Right cardiac atrium (tissue), 5 donors: ENCODE measurements at regions not wholly inside any gene's neighbourhood (a gene's known extent, or its start where the extent isn't known, plus 50 kb on each side); places are given as distances from the start of the nearest gene placed in this dataset.
A peak's percentile ranks its signal among the peaks of the same experiment; 100 is the strongest.

Source experiments
- ATAC-seq, 2 donors: fragments of 200-7000 bp; cut with Tn5 transposase; one replicate each; pipeline versions ENCODE4 v1.8.0 to v1.9.1; 2020; ENCODE audit warnings: moderate library complexity in 2 of 2, mild to moderate bottlenecking in 1 of 2
- DNase-seq, 3 donors: peaks; one replicate each; pipeline ENCODE4 v3.0.0-alpha.2; 2020
- H3K27ac ChIP-seq: one replicate; pipeline ENCODE4 v1.5.1; 2013; ENCODE audit warnings: mild to moderate bottlenecking, low read length, control low read depth, moderate library complexity
- H3K27me3 ChIP-seq: one replicate; pipeline ENCODE4 v1.6.1; 2013; ENCODE audit not compliant: control insufficient read depth, insufficient read depth
- H3K4me1 ChIP-seq: one replicate; pipeline ENCODE4 v1.6.1; 2013; ENCODE audit warnings: low read length; ENCODE audit not compliant: control insufficient read depth, insufficient read depth
- H3K4me3 ChIP-seq: one replicate; pipeline ENCODE4 v1.5.1; 2013; ENCODE audit warnings: low read length, control low read depth
- H3K9me3 ChIP-seq: one replicate; pipeline ENCODE4 v1.6.1; 2013; ENCODE audit warnings: low read length; ENCODE audit not compliant: control insufficient read depth
- whole genome bisulfite sequencing: extraction: QIAGEN DNeasy Blood & Tissue Kit; methylation state at CpG from one replicate; pipeline ENCODE4 v1.1.7; 2013; 5-methylcytosine and 5-hydroxymethylcytosine counted together
- intact Hi-C, 4 donors: fragments of 100-400 bp; cut with DNase I; formaldehyde crosslinking; loops; one replicate each; pipeline versions ENCODE4 v1.11.0 to v1.14.0; 2022 to 2023
- donor health status: healthy with polysubstance abuse.
- donor health status: DM: no; HTN: yes; CAD: no.
- donor health status: DM: no; HTN: no; CAD: no.
- donor health status: DM: no; HTN: yes; CAD: no; lungs with severe emphysema.
- donor health status: DM: yes; HTN: yes; CAD: no.

DNA sequence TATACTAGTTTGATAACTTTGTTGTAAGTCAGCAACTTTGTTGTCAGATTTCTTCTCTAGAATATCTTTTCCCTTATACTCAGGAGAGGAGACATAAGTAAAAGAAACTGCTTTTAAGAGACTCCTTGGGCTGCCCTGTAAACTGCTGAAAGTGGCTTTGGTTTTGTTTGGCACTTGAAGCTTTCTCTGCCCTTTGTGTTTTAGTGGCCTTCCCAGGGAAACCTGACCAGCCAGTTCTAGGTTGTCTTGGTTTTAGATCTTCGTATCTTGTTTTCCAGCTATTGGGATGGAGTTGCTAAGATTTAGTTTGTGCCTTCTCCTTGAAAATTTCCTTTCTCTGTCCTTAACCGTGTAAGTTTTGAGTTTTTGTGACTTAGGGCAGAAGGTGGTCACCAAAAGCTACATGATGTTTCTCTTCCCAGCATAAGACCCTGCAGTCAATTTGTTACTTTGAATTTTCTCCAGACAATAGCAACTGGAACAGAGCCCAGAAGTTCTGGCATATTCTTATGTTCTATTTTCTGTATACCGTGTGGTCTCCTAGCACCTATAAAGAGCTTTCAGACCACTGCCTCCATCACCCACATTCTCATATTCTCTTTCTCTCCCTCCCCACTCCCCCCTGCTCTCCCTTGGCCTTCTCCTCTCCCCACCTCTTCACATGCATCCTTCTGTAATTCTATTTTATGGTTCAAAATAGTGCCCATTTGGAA is 81.1 kb downstream of the BOLA3 start:
- no peaks in the 10 kb centered on the region for H3K9me3 ChIP-seq
- WGBS = 50% methylated on average over 3 of the region's 3 CpGs
- intact Hi-C loops = no loop called here
- no peak overlapping the region for H3K27ac ChIP-seq
- DNase-seq (no peak), ATAC-seq (no peak)
- H3K4me1 ChIP-seq = no peaks in the 10 kb centered on the region
- H3K4me3 ChIP-seq = no peak overlapping the region
- no peaks in the 10 kb centered on the region for H3K27me3 ChIP-seq

DNA sequence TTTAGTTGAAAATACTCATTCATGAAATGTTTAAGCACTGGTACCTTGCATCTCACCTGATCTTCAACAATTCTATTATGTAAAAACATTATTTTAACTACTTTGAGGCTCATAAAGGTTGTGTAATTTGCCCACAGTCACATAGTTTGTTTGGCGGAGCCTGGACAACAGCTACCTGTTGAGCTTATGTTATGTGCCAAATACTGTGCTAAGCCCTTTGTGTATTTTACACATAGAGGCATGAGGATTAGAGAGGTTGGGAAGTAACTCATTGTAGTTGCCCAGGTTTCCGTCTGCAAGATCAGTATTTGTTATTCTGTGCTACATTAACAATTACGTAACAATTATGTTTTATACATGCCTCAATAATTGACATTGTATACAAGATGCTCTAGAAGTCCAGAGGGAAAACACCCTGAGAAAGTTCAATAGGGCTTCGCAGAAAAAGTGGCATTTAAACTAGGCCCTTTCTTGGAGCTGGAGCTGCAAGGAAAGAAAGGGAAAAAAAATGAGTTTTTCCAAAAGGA is 80.4 kb downstream of the BOLA3 start:
- 96% methylated on average over 4 of the region's 4 CpGs for WGBS
- intact Hi-C loops = no loop called here

DNA sequence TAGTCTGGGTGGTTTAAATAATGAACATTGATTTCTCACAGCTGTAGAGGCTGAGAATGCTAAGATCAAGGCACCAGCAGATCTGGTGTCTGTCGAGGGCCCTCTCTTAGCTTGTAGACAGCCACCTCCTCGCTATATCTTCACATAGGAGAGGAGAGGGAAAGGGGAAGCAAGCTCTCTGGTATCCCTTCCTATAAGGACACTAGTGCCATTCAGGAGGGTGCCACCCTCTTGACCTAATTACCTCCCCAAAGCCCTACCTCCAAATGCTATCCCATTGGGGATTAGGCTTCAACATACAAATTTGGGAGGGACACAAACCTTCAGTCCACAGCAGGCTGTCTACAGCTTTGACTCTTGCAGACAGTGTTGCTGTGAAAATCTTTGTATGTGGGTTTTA is 76.7 kb downstream of the BOLA3 start:
- no peaks in the 10 kb centered on the region for H3K9me3 ChIP-seq
- ATAC-seq (no peak), DNase-seq (no peak)
- H3K4me3 ChIP-seq = no peak overlapping the region
- H3K27me3 ChIP-seq = no peaks in the 10 kb centered on the region
- no peaks in the 10 kb centered on the region for H3K4me1 ChIP-seq
- 90% methylated on average over 2 of the region's 2 CpGs for WGBS
- intact Hi-C loops = no loop called here
- no peak overlapping the region for H3K27ac ChIP-seq

More for the DNA sequence above, 80.4 kb downstream of the BOLA3 start:
- H3K4me1 ChIP-seq = no peaks in the 10 kb centered on the region
- DNase-seq (no peak), ATAC-seq (no peak)
- no peaks in the 10 kb centered on the region for H3K9me3 ChIP-seq
- no peak overlapping the region for H3K27ac ChIP-seq
- H3K27me3 ChIP-seq = no peaks in the 10 kb centered on the region
- H3K4me3 ChIP-seq = no peak overlapping the region

DNA sequence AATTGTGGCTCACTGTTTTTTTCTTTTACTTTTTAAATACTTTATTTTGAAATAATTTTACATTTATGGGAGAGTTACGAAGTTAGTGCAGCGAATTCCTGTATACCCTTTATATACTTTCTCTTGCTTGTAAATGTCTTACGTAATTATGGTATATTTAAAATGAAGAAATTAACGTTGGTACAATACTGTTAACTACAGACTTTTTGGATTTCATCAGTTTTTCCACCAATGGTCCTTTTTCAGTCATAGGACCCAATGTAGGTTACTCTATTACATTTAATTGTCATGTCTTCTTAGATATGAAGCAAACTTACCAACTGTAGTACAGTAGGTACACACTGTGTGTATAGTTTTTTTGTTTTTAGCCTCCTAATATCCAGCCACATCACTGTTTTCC is 76.3 kb downstream of the BOLA3 start:
- 92% methylated on average over 4 of the region's 4 CpGs for WGBS
- intact Hi-C loops = no loop called here
- H3K27me3 ChIP-seq = no peaks in the 10 kb centered on the region

DNA sequence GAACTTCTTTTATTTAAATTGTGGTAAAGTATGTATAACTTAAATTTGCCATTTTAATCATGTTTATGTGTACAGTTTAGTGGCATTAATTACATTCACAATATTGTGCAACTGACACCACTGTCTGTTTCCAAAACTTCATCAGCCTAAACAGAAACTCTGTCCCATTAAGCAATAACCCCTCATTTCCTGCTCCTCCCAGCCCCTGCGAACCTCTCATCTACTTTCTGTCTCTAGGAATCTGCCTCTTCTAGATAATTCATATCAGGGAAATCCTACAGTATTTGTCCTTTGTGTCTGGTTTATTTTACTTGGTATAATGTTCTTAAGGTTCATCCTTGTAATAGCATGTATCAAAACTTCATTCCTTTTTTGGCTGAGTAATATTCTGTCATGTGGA is 75.1 kb downstream of the BOLA3 start:
- no peak for ATAC-seq
- no peak overlapping the region for H3K27ac ChIP-seq
- H3K4me3 ChIP-seq = no peak overlapping the region
- intact Hi-C loops = no loop called here
- no peaks in the 10 kb centered on the region for H3K9me3 ChIP-seq
- 52% methylated on average over 1 of the region's 1 CpG for WGBS
- peaks cover 3% of the 10 kb centered on the region for H3K4me1 ChIP-seq
- DNase-seq = no peak
- H3K27me3 ChIP-seq = no peaks in the 10 kb centered on the region

More for the DNA sequence above, 76.3 kb downstream of the BOLA3 start:
- no peak for ATAC-seq
- no peak for DNase-seq
- Histone ChIP-seq H3K27ac (no peak overlapping the region), H3K9me3 (no peaks in the 10 kb centered on the region), H3K4me1 (no peaks in the 10 kb centered on the region), H3K4me3 (no peak overlapping the region)

DNA sequence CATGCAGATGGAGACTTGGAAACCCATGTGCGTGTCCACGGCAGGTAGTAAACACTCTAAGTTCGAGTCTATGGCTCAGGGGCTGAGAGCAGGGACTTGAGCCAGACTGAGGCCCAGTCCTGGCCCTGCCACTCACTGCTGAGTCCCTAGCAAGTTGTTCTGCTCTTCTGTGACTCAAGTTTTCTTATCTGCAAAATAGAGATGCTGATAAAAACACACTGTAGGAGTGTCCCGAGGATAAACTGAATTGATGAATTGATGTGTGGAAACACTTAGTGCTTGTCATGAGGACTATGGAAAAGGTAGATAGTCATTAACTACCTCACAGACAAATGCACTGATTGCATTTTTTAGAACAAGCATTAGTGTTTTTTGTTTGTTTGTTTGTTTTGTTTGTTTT is 73.2 kb downstream of the BOLA3 start:
- WGBS = 65% methylated on average over 4 of the region's 4 CpGs
- H3K27me3 ChIP-seq = no peaks in the 10 kb centered on the region
- no peak overlapping the region for H3K4me3 ChIP-seq
- H3K4me1 ChIP-seq = peaks cover 3% of the 10 kb centered on the region
- DNase-seq = no peak
- H3K27ac ChIP-seq = no peak overlapping the region
- no peaks in the 10 kb centered on the region for H3K9me3 ChIP-seq
- no peak for ATAC-seq
- intact Hi-C loops = no loop called here

DNA sequence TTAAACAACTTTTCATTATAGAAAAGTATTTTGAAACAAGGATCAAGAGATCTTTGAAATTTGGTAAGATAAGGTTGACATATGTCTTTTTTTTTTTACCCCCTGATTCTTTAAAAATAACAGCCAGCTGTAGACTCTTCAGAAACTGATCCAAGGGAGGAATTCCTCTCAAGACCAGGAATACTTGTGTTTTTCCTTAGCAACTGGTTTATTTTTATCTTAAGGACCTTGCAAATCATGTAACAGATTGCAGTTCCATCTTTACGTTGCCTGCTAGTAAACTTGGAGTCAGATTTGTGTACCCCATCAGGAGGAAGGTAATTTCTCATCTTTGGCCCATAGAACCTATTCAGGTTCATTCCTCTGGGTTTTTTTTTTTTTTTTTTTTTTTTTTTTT is 71.6 kb downstream of the BOLA3 start:
- intact Hi-C loops = no loop called here
- 30% methylated on average over 1 of the region's 1 CpG for WGBS
- Histone ChIP-seq H3K27ac (no peak overlapping the region), H3K4me3 (no peak overlapping the region), H3K9me3 (no peaks in the 10 kb centered on the region), H3K4me1 (peaks cover 3% of the 10 kb centered on the region), H3K27me3 (no peaks in the 10 kb centered on the region)
- DNase-seq (no peak), ATAC-seq (no peak)

DNA sequence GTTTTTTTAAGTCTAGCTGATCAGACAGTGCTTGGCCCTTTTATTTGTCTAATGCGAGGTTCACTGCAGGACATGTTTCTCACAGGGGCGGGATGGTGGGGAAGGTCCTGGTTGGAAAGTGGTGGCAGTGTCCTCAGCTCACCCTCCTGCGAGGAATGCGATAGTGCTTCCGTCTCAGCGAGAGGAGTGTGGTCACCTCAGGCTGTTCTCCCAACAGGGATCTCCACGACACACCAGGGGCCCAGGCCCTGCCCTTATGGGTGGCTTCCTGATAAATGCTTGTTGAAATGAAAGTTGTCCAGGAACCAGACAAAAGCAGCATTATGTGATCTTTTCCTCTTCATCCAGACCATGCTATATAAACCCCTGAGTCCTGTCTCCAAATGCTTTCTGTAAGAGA is 70.1 kb downstream of the BOLA3 start:
- Histone ChIP-seq H3K27me3 (no peaks in the 10 kb centered on the region), H3K4me1 (peaks cover 3% of the 10 kb centered on the region), H3K9me3 (no peaks in the 10 kb centered on the region), H3K27ac (no peak overlapping the region), H3K4me3 (no peak overlapping the region)
- 46% methylated on average over 7 of the region's 7 CpGs for WGBS
- DNase-seq = no peak
- intact Hi-C loops = no loop called here
- peak; percentile 55 to 75 for ATAC-seq

DNA sequence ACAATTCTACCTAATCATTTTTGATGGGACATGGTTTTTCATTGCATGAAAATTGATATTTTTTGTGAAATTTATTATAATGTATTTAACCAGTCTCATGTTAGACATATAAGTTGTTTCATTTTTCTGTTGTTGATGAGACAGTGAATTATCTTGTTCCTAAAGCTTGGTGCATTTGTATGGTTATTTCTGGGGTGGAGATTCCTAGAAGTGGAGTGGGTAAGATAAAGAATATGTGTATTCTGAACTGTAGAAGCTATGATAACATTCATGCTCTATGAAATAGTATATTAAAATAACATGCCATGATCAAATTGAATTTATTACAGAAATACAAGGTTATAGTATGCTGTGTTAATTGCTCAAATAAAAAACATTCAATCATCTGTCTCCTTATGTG is 69.2 kb downstream of the BOLA3 start:
- no peak for DNase-seq
- intact Hi-C loops = no loop called here
- H3K27me3 ChIP-seq = no peaks in the 10 kb centered on the region
- H3K4me3 ChIP-seq = no peak overlapping the region
- no peak overlapping the region for H3K27ac ChIP-seq
- no peak for ATAC-seq
- H3K9me3 ChIP-seq = no peaks in the 10 kb centered on the region
- H3K4me1 ChIP-seq = peaks cover 3% of the 10 kb centered on the region

DNA sequence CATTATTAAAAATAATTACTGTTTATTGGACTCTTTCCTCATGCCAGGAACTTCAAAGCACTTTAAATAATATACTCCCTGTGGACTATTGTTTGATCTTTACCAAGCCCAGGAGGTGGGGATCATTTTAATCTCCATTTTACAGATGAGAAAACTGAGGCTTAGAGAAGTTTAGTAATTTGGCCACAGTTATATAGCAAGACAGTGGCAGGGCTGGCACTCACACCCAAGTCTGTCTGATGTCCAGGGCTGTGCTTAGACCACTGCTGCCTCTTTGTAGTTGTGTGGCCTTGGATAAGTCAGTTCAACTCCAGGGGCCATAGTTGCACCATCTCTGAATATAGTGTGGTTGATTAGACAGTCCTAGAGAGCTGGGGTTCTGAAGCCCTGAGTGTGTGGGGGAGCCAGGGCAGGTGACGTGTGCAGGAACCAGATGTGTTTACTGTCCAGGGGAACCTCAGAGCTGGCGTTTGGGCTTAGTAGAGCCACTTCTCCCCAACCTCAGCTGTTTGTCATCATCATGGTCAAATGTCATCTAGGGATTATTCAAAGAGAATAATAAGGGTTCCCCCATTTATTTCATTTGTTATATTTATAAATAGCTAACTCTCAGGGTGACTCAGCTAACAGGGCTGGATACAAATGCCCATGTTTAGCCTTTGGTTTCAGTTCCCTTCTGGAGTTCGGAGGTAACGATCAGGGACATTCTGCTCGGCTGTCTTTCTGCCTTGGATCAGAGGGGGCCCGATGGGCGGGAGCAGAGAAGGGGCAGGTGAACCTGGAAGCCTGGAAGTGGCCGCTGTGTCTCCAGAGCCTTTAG is 68.0 kb downstream of the BOLA3 start:
- Histone ChIP-seq H3K27ac (no peak overlapping the region), H3K4me3 (no peak overlapping the region), H3K9me3 (no peaks in the 10 kb centered on the region), H3K4me1 (peaks cover 3% of the 10 kb centered on the region), H3K27me3 (no peaks in the 10 kb centered on the region)
- DNase-seq (no peak), ATAC-seq (peak in 1 of 2 donors; percentile 32)
- 83% methylated on average over 8 of the region's 8 CpGs for WGBS
- intact Hi-C loops = no loop called here

DNA sequence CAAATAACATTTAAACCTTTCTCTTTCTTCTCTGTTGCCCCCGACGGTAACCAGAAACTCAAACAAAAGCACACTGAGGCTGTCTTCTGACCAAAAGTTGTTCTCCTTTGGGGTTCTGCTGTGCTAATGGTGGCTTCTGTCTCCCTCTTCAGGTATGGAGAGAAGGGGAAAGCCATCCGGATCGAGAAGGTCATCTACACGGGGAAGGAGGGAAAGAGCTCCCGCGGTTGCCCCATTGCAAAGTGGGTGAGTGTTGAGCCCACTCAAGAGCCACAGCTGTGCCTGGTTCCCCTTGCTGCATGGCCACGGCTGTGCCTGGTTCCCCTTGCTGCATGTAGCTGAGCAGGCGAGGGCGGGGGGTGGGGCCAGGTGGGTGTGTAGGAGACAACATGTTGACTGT is 67.4 kb downstream of the BOLA3 start:
- WGBS = 77% methylated on average over 10 of the region's 10 CpGs
- Histone ChIP-seq H3K27me3 (no peaks in the 10 kb centered on the region), H3K9me3 (no peaks in the 10 kb centered on the region), H3K4me1 (peaks cover 3% of the 10 kb centered on the region), H3K27ac (no peak overlapping the region), H3K4me3 (no peak overlapping the region)
- DNase-seq (no peak), ATAC-seq (no peak)
- intact Hi-C loops = no loop called here
